Esophagus (tissue), 2 donors: ENCODE measurements at regions not wholly inside any gene's neighbourhood (a gene's known extent, or its start where the extent isn't known, plus 50 kb on each side); places are given as distances from the start of the nearest gene placed in this dataset.
"Not testable (repeated sequence)": the region's sequence is repeated elsewhere in the genome, so short reads cannot be mapped to it uniquely, and the experiment has no call there.

ENCODE experiments used
- H3K27ac ChIP-seq, 2 donors: one replicate each; pipeline ENCODE4 v1.5.1; 2013; ENCODE audit warnings: low read depth in 2 of 2, mild to moderate bottlenecking in 2 of 2, inconsistent platforms in 1 of 2, low read length in 1 of 2, moderate library complexity in 1 of 2
- H3K27me3 ChIP-seq, 2 donors: one replicate each; pipeline ENCODE4 v1.6.1; 2013; ENCODE audit warnings: low read length in 2 of 2, control low read depth in 1 of 2, mild to moderate bottlenecking in 1 of 2; ENCODE audit not compliant: insufficient read depth in 2 of 2, control insufficient read depth in 1 of 2
- H3K36me3 ChIP-seq, 2 donors: one replicate each; pipeline ENCODE4 v1.6.1; 2013; ENCODE audit warnings: low read length in 1 of 2; ENCODE audit not compliant: control insufficient read depth in 2 of 2, insufficient read depth in 2 of 2
- H3K4me1 ChIP-seq, 2 donors: one replicate each; pipeline ENCODE4 v1.6.1; 2013; ENCODE audit warnings: low read length in 1 of 2; ENCODE audit not compliant: control insufficient read depth in 2 of 2, insufficient read depth in 2 of 2
- H3K4me3 ChIP-seq, 2 donors: one replicate each; pipeline ENCODE4 v1.5.1; 2013; ENCODE audit warnings: low read length in 2 of 2, mild to moderate bottlenecking in 2 of 2, low read depth in 1 of 2, moderate library complexity in 1 of 2
- H3K9me3 ChIP-seq, 2 donors: one replicate each; pipeline ENCODE4 v1.6.1; 2013; ENCODE audit warnings: mild to moderate bottlenecking in 2 of 2, low read depth in 1 of 2, low read length in 1 of 2, moderate library complexity in 1 of 2; ENCODE audit not compliant: control insufficient read depth in 2 of 2, insufficient read depth in 1 of 2
- WGBS, 2 donors: extraction: QIAGEN DNeasy Blood & Tissue Kit; methylation state at CpG; one replicate each; pipeline ENCODE4 v1.1.7; 2013; 5-methylcytosine and 5-hydroxymethylcytosine counted together
- donor health status: healthy with polysubstance abuse.
- donor health status: Bipolar disorder and iron deficiency.

DNA sequence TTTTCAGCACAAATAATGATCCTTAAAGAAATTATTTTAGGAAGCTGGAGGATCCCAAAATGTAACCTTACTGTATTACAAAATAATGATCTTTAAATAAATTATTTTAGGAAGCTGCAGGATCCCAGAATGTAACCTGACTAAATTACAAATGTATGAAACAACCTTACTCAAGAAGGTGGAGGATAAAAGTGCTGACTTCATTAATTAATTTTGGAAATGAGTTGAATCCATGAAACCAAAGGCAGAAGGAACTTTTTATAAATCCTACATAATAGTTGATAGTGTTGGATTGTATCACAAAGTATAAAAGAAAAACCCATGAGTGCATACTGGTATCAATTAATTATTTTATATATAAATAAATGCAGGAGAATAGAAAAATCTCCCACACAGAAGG lies 859.9 kb downstream of the KCNJ2 start:
- H3K4me3 ChIP-seq = no peak overlapping the region
- H3K9me3 ChIP-seq = no peaks in the 10 kb centered on the region

DNA sequence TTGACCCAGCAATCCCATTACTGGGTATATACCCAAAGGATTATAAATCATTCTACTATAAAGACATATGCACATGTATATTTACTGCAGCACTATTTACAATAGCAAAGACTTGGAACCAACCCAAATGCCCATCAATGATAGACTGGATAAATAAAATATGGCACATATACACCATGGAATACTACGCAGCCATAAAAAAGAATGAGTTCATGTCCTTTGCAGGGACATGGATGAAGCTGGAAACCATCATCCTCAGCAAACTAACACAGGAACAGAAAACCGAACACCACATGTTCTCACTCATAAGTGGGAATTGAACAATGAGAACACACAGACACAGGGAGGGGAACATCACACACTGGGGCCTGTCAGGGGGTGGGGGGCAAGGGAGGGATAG lies 862.0 kb downstream of the KCNJ2 start:
- H3K9me3 ChIP-seq, H3K27me3 ChIP-seq, H3K27ac ChIP-seq, H3K4me1 ChIP-seq, H3K36me3 ChIP-seq, H3K4me3 ChIP-seq: not testable (repeated sequence)
- WGBS, 2 donors = 84 to 89% methylated on average over 2 of the region's 2 CpGs

More for the DNA sequence above, 859.9 kb downstream of the KCNJ2 start:
- H3K27me3 ChIP-seq = no peaks in the 10 kb centered on the region
- no peaks in the 10 kb centered on the region for H3K4me1 ChIP-seq
- no peaks in the 10 kb centered on the region for H3K36me3 ChIP-seq
- H3K27ac ChIP-seq = no peak overlapping the region

DNA sequence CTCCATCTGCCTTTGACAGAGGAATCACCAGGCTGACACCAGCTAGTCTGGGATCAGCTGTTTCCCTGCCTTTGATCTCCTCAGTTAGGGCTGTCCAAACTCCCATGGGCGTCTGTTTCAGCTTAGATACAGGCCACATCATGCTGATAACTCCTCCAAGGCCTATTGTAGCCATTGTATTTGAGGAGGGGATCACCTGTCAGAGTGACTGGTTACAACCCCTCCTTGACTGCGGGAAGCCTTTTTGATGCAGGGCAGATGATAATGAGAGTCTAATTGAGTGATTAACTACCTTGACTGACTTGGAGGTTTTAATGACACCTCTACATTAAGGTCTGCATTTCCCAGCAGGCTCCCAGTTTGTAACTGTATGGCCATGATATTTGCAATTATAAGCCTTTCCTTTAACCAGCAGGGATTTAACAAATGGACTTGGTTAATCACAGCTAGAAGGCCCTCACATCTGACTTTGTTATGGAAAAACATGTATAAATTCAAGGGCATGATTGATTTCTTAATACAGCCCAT lies 863.5 kb downstream of the KCNJ2 start:
- Histone ChIP-seq H3K27ac (no peak overlapping the region), H3K9me3 (no peaks in the 10 kb centered on the region), H3K4me3 (no peak overlapping the region), H3K4me1 (no peaks in the 10 kb centered on the region), H3K36me3 (no peaks in the 10 kb centered on the region), H3K27me3 (no peaks in the 10 kb centered on the region)
- 46 to 56% methylated on average over 2 of the region's 2 CpGs for WGBS, 2 donors

DNA sequence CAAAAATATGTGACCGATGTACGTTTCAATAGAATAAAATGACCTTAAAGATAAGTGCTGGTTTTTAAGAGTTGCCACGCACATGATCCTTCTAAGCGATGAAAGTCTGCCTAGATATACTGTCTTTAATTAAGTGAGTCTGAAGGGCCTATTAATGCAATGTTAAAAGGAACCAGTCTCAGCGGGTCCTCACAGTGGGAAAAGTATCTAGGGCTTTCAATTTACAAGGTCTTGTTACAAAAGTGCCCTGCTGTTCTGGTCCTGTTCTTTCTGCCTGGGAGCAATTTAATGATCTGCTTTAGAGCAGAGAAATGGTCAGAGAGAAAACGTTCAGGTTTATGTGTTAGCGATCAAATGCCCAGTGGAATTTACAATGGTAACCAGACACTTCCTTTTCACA lies 864.0 kb downstream of the KCNJ2 start:
- Histone ChIP-seq H3K4me3 (no peak overlapping the region), H3K27ac (no peak overlapping the region), H3K27me3 (no peaks in the 10 kb centered on the region), H3K4me1 (no peaks in the 10 kb centered on the region), H3K36me3 (no peaks in the 10 kb centered on the region), H3K9me3 (no peaks in the 10 kb centered on the region)
- 64 to 67% methylated on average over 7 of the region's 7 CpGs for WGBS, 2 donors

DNA sequence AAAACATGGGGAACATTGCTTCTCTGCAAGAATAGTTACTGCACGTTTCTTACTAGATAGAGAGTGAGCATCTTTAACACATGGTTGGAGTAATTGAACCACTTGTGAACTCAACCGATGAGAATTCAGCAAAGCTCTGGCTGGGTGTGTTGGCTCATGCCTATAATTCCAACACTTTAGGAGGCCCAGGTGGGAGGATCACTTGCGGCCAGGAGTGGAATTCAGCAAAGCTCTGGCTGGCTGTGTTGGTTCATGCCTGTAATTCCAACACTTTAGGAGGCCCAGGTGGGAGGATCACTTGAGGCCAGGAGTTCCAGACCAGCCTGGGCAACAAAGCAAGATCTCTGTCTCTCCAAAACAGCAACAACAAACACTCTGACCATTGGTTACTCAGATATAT lies 865.9 kb downstream of the KCNJ2 start:
- WGBS, 2 donors = 85 to 90% methylated on average over 3 of the region's 3 CpGs
- Histone ChIP-seq H3K27me3 (no peaks in the 10 kb centered on the region), H3K27ac (no peak overlapping the region), H3K4me3 (no peak overlapping the region), H3K4me1 (no peaks in the 10 kb centered on the region), H3K9me3 (no peaks in the 10 kb centered on the region), H3K36me3 (no peaks in the 10 kb centered on the region)

DNA sequence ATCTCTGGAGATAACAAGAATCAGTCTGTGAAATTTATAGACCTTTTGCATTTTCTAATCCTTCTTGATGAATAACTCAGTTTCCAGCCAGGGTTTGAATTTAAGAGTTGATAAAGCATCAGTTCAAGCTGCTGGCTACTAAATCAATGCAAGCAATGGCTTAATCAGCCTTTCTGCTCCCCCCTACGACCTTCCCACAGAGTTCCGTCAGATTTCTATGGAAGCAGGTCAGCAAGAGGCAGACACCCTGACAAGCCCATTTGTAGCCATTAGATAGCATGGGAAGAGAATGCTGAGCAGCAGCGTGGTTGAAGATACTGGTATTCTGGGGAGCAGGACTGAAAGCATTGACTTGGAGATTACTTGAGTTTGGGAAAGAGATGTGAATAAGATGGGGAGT lies 868.1 kb downstream of the KCNJ2 start:
- WGBS, 2 donors = 53 to 56% methylated on average over 3 of the region's 3 CpGs
- Histone ChIP-seq H3K27ac (no peak overlapping the region), H3K36me3 (no peaks in the 10 kb centered on the region), H3K4me1 (no peaks in the 10 kb centered on the region), H3K9me3 (no peaks in the 10 kb centered on the region), H3K4me3 (no peak overlapping the region), H3K27me3 (no peaks in the 10 kb centered on the region)

DNA sequence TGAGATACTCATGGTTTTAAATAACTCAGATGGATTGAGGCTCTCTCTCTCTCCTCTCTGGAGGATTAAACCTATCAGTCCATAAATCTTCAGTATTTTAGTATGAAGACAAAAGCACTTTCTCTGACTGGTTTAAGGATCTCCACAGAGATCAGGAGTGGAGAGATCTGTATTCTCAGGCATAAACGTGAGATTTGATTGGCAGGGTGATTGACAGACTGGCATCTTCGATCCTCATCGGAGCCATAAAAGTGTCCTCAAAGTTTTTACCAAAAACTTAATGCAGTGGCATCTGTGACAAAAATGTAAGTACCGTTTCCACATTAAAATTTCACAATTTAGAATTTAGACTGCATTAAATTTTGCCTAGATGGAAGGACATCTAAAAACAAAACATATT lies 870.1 kb downstream of the KCNJ2 start:
- Histone ChIP-seq H3K4me3 (no peak overlapping the region), H3K9me3 (no peaks in the 10 kb centered on the region), H3K4me1 (no peaks in the 10 kb centered on the region), H3K27ac (no peak overlapping the region), H3K27me3 (no peaks in the 10 kb centered on the region), H3K36me3 (no peaks in the 10 kb centered on the region)
- WGBS, 2 donors = 67 to 76% methylated on average over 4 of the region's 4 CpGs

DNA sequence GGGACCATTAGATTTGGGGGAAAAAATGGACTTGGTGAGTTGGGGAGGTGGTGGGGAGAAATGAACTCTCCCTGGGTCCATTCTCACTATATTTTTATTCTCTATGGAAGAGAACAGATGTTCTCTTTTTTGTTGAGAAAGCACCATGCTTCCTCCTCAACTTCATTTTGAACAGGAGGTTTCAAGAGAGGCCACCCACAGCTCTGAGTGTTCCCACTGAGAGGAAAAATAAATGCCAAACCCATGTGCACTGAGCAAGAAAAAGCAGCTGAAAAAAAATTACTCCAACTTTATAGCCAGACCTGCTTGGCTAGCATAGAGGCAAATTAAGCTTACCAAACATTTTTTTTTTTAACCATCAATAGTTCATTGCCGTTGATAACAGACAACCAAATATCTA lies 883.6 kb downstream of the KCNJ2 start:
- H3K9me3 ChIP-seq = no peaks in the 10 kb centered on the region
- H3K4me1 ChIP-seq = no peaks in the 10 kb centered on the region
- WGBS, 2 donors = 88% methylated on average over 1 of the region's 1 CpG
- no peaks in the 10 kb centered on the region for H3K27me3 ChIP-seq
- H3K36me3 ChIP-seq = no peaks in the 10 kb centered on the region
- H3K4me3 ChIP-seq = no peak overlapping the region
- no peak overlapping the region for H3K27ac ChIP-seq

DNA sequence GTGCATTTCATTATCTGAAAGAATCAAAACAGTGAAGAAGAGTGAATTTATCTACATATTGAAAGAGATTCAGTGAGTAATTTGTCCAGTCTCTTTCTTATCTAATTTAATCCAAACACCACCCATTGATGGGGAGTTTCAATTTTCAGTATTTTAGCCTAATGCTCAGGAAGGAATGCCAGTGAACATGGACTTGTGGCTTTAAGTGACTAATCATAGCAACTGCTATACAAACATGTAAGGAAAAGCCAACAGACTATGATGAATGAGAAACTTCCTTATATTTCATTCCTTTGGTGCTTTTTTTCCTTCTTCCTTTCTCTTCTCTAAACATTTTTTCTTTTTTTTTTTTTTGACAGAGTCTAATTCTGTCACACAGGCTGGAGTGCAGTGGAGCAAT lies 885.8 kb downstream of the KCNJ2 start:
- Histone ChIP-seq H3K9me3 (no peaks in the 10 kb centered on the region), H3K4me1 (no peaks in the 10 kb centered on the region), H3K27me3 (no peaks in the 10 kb centered on the region), H3K27ac (no peak overlapping the region), H3K4me3 (no peak overlapping the region), H3K36me3 (no peaks in the 10 kb centered on the region)

DNA sequence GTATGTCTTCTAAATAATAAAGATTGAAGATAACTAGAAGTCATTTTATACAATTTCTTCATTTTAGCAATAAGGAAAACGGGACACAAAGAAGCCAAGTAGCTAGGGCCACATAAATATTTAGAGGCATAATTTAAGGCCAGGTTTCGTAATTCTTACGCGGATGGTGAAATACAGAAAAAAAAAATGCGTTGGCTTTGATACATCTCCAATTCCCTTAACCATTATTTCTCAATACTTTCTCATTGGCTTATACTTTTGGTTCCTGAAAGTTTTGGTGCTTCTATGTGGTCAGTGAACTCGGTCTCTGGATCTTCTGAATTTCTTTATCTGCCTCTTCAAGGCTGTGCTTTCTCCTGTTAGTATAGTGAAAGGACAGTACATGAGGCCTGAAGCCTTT lies 888.1 kb downstream of the KCNJ2 start:
- H3K27ac ChIP-seq = no peak overlapping the region
- WGBS, 2 donors = 90 to 91% methylated on average over 6 of the region's 6 CpGs

More for the DNA sequence above, 888.1 kb downstream of the KCNJ2 start:
- Histone ChIP-seq H3K36me3 (no peaks in the 10 kb centered on the region), H3K4me3 (no peak overlapping the region), H3K4me1 (no peaks in the 10 kb centered on the region), H3K9me3 (no peaks in the 10 kb centered on the region), H3K27me3 (no peaks in the 10 kb centered on the region)
